NB4 (cell line): ENCODE measurements at regions not wholly inside any gene's neighbourhood (a gene's known extent, or its start where the extent isn't known, plus 50 kb on each side); places are given as distances from the start of the nearest gene placed in this dataset.

ENCODE experiments used
- POLR2A ChIP-seq: IDR thresholded peaks from 2 replicates; pipeline ENCODE4 v1.6.1; 2011; ENCODE audit warnings: mild to moderate bottlenecking; ENCODE audit not compliant: insufficient read length; ENCODE audit errors: extremely low read depth
- TF ChIP-seq, protein P1 (sequence below): IDR thresholded peaks from one replicate; pipeline ENCODE4 v1.5.1; 2012; ENCODE audit warnings: low read depth, low read length
- TF ChIP-seq, protein P2 (sequence below): IDR thresholded peaks from 2 replicates; pipeline ENCODE4 v1.6.1; 2011; ENCODE audit warnings: low read depth, low read length

- TF ChIP-seq, protein P1, sequence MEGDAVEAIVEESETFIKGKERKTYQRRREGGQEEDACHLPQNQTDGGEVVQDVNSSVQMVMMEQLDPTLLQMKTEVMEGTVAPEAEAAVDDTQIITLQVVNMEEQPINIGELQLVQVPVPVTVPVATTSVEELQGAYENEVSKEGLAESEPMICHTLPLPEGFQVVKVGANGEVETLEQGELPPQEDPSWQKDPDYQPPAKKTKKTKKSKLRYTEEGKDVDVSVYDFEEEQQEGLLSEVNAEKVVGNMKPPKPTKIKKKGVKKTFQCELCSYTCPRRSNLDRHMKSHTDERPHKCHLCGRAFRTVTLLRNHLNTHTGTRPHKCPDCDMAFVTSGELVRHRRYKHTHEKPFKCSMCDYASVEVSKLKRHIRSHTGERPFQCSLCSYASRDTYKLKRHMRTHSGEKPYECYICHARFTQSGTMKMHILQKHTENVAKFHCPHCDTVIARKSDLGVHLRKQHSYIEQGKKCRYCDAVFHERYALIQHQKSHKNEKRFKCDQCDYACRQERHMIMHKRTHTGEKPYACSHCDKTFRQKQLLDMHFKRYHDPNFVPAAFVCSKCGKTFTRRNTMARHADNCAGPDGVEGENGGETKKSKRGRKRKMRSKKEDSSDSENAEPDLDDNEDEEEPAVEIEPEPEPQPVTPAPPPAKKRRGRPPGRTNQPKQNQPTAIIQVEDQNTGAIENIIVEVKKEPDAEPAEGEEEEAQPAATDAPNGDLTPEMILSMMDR: no peak
- TF ChIP-seq POLR2A: no peak
- TF ChIP-seq, protein P2, sequence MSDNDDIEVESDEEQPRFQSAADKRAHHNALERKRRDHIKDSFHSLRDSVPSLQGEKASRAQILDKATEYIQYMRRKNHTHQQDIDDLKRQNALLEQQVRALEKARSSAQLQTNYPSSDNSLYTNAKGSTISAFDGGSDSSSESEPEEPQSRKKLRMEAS: no peak
These were observed 457.9 kb downstream of the RIT2 start for GRCh38 chr18:42657551-42657950.
